ENCODE measurements at regions not wholly inside any gene's neighbourhood (a gene's known extent, or its start where the extent isn't known, plus 50 kb on each side); places are given as distances from the start of the nearest gene placed in this dataset.

DNA sequence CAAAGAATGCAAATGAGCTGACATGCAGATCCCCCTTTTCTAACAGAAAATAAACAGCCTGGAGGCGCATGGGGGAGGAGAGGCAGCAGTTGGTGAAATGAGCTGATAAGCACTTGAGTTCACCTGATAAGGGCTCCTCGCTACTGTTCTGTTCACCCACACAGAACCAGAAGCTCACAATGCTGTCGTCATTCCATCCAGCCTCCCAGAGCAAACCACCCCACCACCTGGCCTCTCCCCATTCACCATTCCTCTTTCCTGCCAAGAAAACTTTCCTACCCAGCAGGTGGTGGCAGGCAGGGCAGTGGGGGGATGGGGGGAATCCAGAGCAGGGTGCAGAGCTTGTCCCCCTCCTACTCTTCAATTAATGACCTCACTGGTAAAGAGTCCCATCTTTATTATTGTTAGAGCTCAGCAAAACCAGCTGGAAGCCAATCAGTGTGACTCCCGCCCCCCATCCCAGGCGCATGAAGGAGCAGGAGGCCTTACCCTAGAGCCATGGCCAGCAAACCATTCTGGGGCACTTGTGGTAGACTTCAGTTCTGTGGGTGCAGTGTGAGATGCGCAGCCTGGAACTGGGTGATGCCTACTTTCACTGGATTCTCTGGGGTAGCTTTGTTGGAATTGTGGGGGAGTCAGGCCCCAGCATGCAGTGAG, 350.3 kb downstream of the ZIC3 start:
- H3K36me3 ChIP-seq (ENCODE audit: control insufficient read depth in 2 of 4, insufficient read depth in 4 of 4, low read length in 3 of 4): no peaks in the 10 kb centered on the region
- POLR2A ChIA-PET (ENCODE audit: partially characterized antibody): interaction anchor here (0.5 kb wide), 1 partner anchor 16 kb away, joined by 4 read pairs; no protein-coding TSS in a partner anchor
- H3K4me3 ChIP-seq (ENCODE audit: extremely low read depth in 1 of 4, insufficient read depth in 2 of 4, low read depth in 3 of 4, low read length in 4 of 4): no peak overlapping the region
- no peaks in the 10 kb centered on the region for H3K23me2 ChIP-seq (ENCODE audit: low read depth, low read length)
- H3K23ac ChIP-seq (ENCODE audit: insufficient read length): no peak overlapping the region
- no peak overlapping the region for H3K27ac ChIP-seq (ENCODE audit: low read depth, low read length)
- H3K9ac ChIP-seq (replicated peaks in 1 of 4; ENCODE audit: extremely low read depth in 1 of 4, low read depth in 3 of 4, low read length in 3 of 4): no peak overlapping the region
- H3K4ac ChIP-seq (replicated peaks; ENCODE audit: insufficient read length, low read depth, low read length): no peak overlapping the region
- H3K79me2 ChIP-seq (ENCODE audit: control insufficient read depth in 1 of 2, insufficient read depth in 2 of 2, low read length in 2 of 2): no peaks in the 10 kb centered on the region
- H3K4me2 ChIP-seq (ENCODE audit: insufficient read depth in 1 of 2, low read depth in 2 of 2, low read length in 2 of 2): peak overlapping the region in 1 of 2 experiments; percentile 36; a peak in 2 of 4 replicates
- no peak overlapping the region for H4K5ac ChIP-seq (ENCODE audit: insufficient read length, low read depth, low read length)
- WGBS, 2 experiments (ENCODE audit: extremely low coverage in 1 of 2, insufficient coverage in 1 of 2, insufficient read length in 1 of 2, insufficient replicate concordance in 2 of 2, low coverage in 1 of 2, low lambda C conversion rate in 2 of 2, missing lambda C conversion rate in 1 of 2): 65% methylated on average over 2 of the region's 6 CpGs; no CpG with 5 or more reads in 1 of the 2 experiments
- no peak overlapping the region for H2BK5ac ChIP-seq (ENCODE audit: low read depth, low read length)
- CTCF ChIA-PET (ENCODE audit: partially characterized antibody): interaction anchor here (0.6 to 1.6 kb wide), 4 partner anchors 10 to 138 kb away, joined by 3 to 6 read pairs (median 4); no protein-coding TSS in a partner anchor
- H2BK120ac ChIP-seq (replicated peaks; ENCODE audit: low read depth, low read length): no peak overlapping the region
- peaks cover 0 to 7% (median 0%) of the 10 kb centered on the region in 4 experiments; a peak in 2 of 7 replicates for H3K4me1 ChIP-seq (replicated peaks in 1 of 4; ENCODE audit: control insufficient read depth in 3 of 4, insufficient read depth in 4 of 4, low read length in 3 of 4)
- H3K9me3 ChIP-seq (ENCODE audit: insufficient read depth in 2 of 2, low read depth in 1 of 2, low read length in 1 of 2): no peaks in the 10 kb centered on the region
- no peak overlapping the region for H2BK15ac ChIP-seq (ENCODE audit: low read length)
- no peak overlapping the region for H2BK20ac ChIP-seq (ENCODE audit: low read length)
- peak overlapping the region; percentile 14; the same call in 1 of the 2 replicates for H2BK12ac ChIP-seq (ENCODE audit: low read depth, low read length)
- H4K91ac ChIP-seq (replicated peaks; ENCODE audit: insufficient read length, low read length): peak overlapping the region; percentile 42
- no peaks in the 10 kb centered on the region for H4K20me1 ChIP-seq (replicated peaks in 1 of 2; ENCODE audit: control insufficient read depth in 1 of 2, insufficient read depth in 2 of 2, low read length in 2 of 2)
- no peak for DNase-seq (ENCODE audit: low read depth in 1 of 2, low spot score in 2 of 2)
- peak overlapping the region; percentile 83; the same call in 1 of the 2 replicates for H3K18ac ChIP-seq (ENCODE audit: extremely low read depth, low read length)
- FAIRE-seq: no peak
- no peaks in the 10 kb centered on the region for H3K79me1 ChIP-seq (ENCODE audit: low read depth, low read length)
- H2AK5ac ChIP-seq (ENCODE audit: low read depth, low read length): no peak overlapping the region
- H2AFZ ChIP-seq (ENCODE audit: low read length): no peak overlapping the region
- H3K14ac ChIP-seq (ENCODE audit: insufficient read length): no peak overlapping the region
- H3K27me3 ChIP-seq (replicated peaks in 1 of 4; ENCODE audit: control insufficient read depth in 3 of 4, extremely low read depth in 1 of 4, insufficient read depth in 3 of 4, low read length in 3 of 4): no peaks in the 10 kb centered on the region
- H4K8ac ChIP-seq (ENCODE audit: extremely low read depth, insufficient read depth, low read length): no peak overlapping the region
- H3K56ac ChIP-seq (replicated peaks; ENCODE audit: insufficient read length, low read depth, low read length): no peak overlapping the region
- TF ChIP-seq HDAC6 (IDR thresholded peaks at IDR 0.05; ENCODE audit: low read depth, low read length) (no peak), POU5F1 (IDR thresholded peaks at IDR 0.05; ENCODE audit: low read depth, low read length) (no peak), RFX5 (IDR thresholded peaks at IDR 0.05; ENCODE audit: borderline replicate concordance, low read depth, low read length) (no peak), KDM4A (IDR thresholded peaks at IDR 0.05; ENCODE audit: low read depth, low read length, severe bottlenecking) (no peak), ASH2L (IDR thresholded peaks at IDR 0.05; ENCODE audit: low read length) (peak; percentile 20), RXRA (IDR thresholded peaks at IDR 0.05; ENCODE audit: insufficient read depth, low read depth, low read length) (no peak), CBX5 (IDR thresholded peaks at IDR 0.05; ENCODE audit: low read depth, low read length) (no peak), NRF1 (IDR thresholded peaks at IDR 0.05; ENCODE audit: low read depth, low read length) (no peak), SP4 (IDR thresholded peaks at IDR 0.05; ENCODE audit: low read length) (no peak), TCF12 (IDR thresholded peaks at IDR 0.05; ENCODE audit: low read depth, low read length) (no peak)
- TF ChIP-seq, protein P1, sequence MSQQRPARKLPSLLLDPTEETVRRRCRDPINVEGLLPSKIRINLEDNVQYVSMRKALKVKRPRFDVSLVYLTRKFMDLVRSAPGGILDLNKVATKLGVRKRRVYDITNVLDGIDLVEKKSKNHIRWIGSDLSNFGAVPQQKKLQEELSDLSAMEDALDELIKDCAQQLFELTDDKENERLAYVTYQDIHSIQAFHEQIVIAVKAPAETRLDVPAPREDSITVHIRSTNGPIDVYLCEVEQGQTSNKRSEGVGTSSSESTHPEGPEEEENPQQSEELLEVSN (IDR thresholded peaks at IDR 0.05): peak; percentile 84
- TF ChIP-seq, protein P2, sequence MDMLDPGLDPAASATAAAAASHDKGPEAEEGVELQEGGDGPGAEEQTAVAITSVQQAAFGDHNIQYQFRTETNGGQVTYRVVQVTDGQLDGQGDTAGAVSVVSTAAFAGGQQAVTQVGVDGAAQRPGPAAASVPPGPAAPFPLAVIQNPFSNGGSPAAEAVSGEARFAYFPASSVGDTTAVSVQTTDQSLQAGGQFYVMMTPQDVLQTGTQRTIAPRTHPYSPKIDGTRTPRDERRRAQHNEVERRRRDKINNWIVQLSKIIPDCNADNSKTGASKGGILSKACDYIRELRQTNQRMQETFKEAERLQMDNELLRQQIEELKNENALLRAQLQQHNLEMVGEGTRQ (IDR thresholded peaks at IDR 0.05; ENCODE audit: low read length): no peak
